IPS-18c (cell line): ENCODE measurements at regions not wholly inside any gene's neighbourhood (a gene's known extent, or its start where the extent isn't known, plus 50 kb on each side); places are given as distances from the start of the nearest gene placed in this dataset.

Experiments
- H3K4me3 ChIP-seq: 2 replicates; pipeline ENCODE4 v1.7.0; 2013; ENCODE audit warnings: low read depth, mild to moderate bottlenecking, low read length, moderate library complexity; ENCODE audit not compliant: insufficient read depth
- H3K9me3 ChIP-seq: one replicate; pipeline ENCODE4 v1.6.1; 2013; ENCODE audit warnings: mild to moderate bottlenecking, low read length, moderate library complexity; ENCODE audit not compliant: control insufficient read depth, insufficient read depth

GRCh38 chr3:104106276-104106675, 1260.4 kb upstream of the ALCAM start:
- Histone ChIP-seq H3K9me3 (no peaks in the 10 kb centered on the region), H3K4me3 (no peak overlapping the region)

- no peak overlapping the region for H3K4me3 ChIP-seq
- no peaks in the 10 kb centered on the region for H3K9me3 ChIP-seq
Measured at GRCh38 chr3:104108522-104108921, 1258.2 kb upstream of the ALCAM start.

GRCh38 chr3:104126463-104126862, 1240.2 kb upstream of the ALCAM start:
- H3K4me3 ChIP-seq, result no peak overlapping the region

GRCh38 chr3:104126864-104127553, 1239.7 kb upstream of the ALCAM start:
- Histone ChIP-seq H3K9me3 (no peaks in the 10 kb centered on the region), H3K4me3 (no peak overlapping the region)

More at GRCh38 chr3:104126463-104126862, 1240.2 kb upstream of the ALCAM start:
- H3K9me3 ChIP-seq, result no peaks in the 10 kb centered on the region

- H3K9me3 ChIP-seq, result no peaks in the 10 kb centered on the region
- H3K4me3 ChIP-seq, result no peak overlapping the region
Measured at GRCh38 chr3:104127830-104128229, 1238.9 kb upstream of the ALCAM start.

- H3K4me3 ChIP-seq, result no peak overlapping the region
Measured at GRCh38 chr3:104132566-104133403, 1233.9 kb upstream of the ALCAM start.

GRCh38 chr3:104133630-104134029, 1233.1 kb upstream of the ALCAM start:
- no peaks in the 10 kb centered on the region for H3K9me3 ChIP-seq
- H3K4me3 ChIP-seq, result no peak overlapping the region

More at GRCh38 chr3:104132566-104133403, 1233.9 kb upstream of the ALCAM start:
- no peaks in the 10 kb centered on the region for H3K9me3 ChIP-seq

GRCh38 chr3:104137116-104137515, 1229.6 kb upstream of the ALCAM start:
- Histone ChIP-seq H3K9me3 (no peaks in the 10 kb centered on the region), H3K4me3 (no peak overlapping the region)

- no peak overlapping the region for H3K4me3 ChIP-seq
- H3K9me3 ChIP-seq, result no peaks in the 10 kb centered on the region
Measured at GRCh38 chr3:104145164-104145563, 1221.5 kb upstream of the ALCAM start.

- no peaks in the 10 kb centered on the region for H3K9me3 ChIP-seq
- no peak overlapping the region for H3K4me3 ChIP-seq
Measured at GRCh38 chr3:104149154-104149553, 1217.6 kb upstream of the ALCAM start.

- H3K4me3 ChIP-seq, result no peak overlapping the region
- H3K9me3 ChIP-seq, result no peaks in the 10 kb centered on the region
Measured at GRCh38 chr3:104150724-104151123, 1216.0 kb upstream of the ALCAM start.

GRCh38 chr3:104154896-104155295, 1211.8 kb upstream of the ALCAM start:
- Histone ChIP-seq H3K9me3 (no peaks in the 10 kb centered on the region), H3K4me3 (no peak overlapping the region)

GRCh38 chr3:104165866-104166265, 1200.8 kb upstream of the ALCAM start:
- Histone ChIP-seq H3K9me3 (peaks cover 3% of the 10 kb centered on the region), H3K4me3 (no peak overlapping the region)

- Histone ChIP-seq H3K4me3 (no peak overlapping the region), H3K9me3 (peaks cover 3% of the 10 kb centered on the region)
Measured at GRCh38 chr3:104168386-104168785, 1198.3 kb upstream of the ALCAM start.

GRCh38 chr3:104175696-104176095, 1191.0 kb upstream of the ALCAM start:
- Histone ChIP-seq H3K9me3 (no peaks in the 10 kb centered on the region), H3K4me3 (no peak overlapping the region)

GRCh38 chr3:104176706-104177105, 1190.0 kb upstream of the ALCAM start:
- Histone ChIP-seq H3K4me3 (no peak overlapping the region), H3K9me3 (no peaks in the 10 kb centered on the region)

GRCh38 chr3:104178680-104179079, 1188.0 kb upstream of the ALCAM start:
- Histone ChIP-seq H3K4me3 (no peak overlapping the region), H3K9me3 (no peaks in the 10 kb centered on the region)

GRCh38 chr3:104180906-104181305, 1185.8 kb upstream of the ALCAM start:
- Histone ChIP-seq H3K9me3 (no peaks in the 10 kb centered on the region), H3K4me3 (no peak overlapping the region)
